BLaER1 (cell line): ENCODE measurements at regions not wholly inside any gene's neighbourhood (a gene's known extent, or its start where the extent isn't known, plus 50 kb on each side); places are given as distances from the start of the nearest gene placed in this dataset.

Experiments used
- H3K27ac ChIP-seq: shearing (Covaris generic); formaldehyde crosslinking; 2 replicates; pipeline ENCODE4 v1.8.1; 2022
- H3K27me3 ChIP-seq: shearing (Covaris generic); formaldehyde crosslinking; 2 replicates; pipeline ENCODE4 v1.8.1; 2022
- H3K36me3 ChIP-seq: shearing (Covaris generic); formaldehyde crosslinking; 2 replicates; pipeline ENCODE4 v1.8.1; 2022
- H3K4me1 ChIP-seq: shearing (Covaris generic); formaldehyde crosslinking; 2 replicates; pipeline ENCODE4 v1.8.1; 2022
- H3K4me2 ChIP-seq: shearing (Covaris generic); formaldehyde crosslinking; 2 replicates; pipeline ENCODE4 v1.8.1; 2022
- H3K4me3 ChIP-seq: shearing (Covaris generic); formaldehyde crosslinking; 2 replicates; pipeline ENCODE4 v1.8.1; 2022
- H3K9ac ChIP-seq: shearing (Covaris generic); formaldehyde crosslinking; 2 replicates; pipeline ENCODE4 v1.8.1; 2022
- H3K9me3 ChIP-seq: shearing (Covaris generic); formaldehyde crosslinking; 2 replicates; pipeline ENCODE4 v1.8.1; 2022
- H4K20me1 ChIP-seq: shearing (Covaris generic); formaldehyde crosslinking; 2 replicates; pipeline ENCODE4 v1.8.1; 2022
- Cebpa-rat ChIP-seq: shearing (Covaris generic); IDR thresholded peaks from 2 replicates; pipeline ENCODE4 v1.8.1; 2022

DNA sequence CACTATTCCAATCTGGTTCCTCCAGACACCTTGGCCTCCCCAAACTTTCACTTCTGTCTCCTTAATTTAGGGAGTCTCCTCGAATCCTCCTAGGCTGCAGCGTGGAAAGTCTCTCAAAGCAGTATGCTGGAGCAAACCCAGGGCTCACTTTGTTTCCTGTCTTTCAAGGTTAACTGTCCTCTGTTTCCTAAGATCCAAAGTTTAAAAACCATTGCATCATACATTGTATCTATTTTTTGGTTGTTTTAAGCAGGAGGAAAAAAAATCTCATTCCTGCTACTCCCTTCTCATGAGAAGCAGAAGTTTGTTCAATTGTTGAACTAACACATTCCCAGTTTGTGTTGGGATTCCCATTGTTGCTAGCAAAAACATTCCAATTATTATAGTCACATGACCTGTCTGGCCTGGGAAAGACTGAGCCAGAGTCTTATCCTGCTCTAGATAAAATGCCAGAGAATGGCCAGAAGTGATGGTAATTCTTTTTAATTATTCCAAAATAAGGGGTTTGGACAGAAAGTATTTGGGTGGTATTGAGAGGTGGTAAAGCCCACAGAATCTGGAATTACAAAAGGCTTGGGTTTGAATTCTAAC lies 67.3 kb downstream of the HSPB8 start:
- H3K4me1 ChIP-seq = no peaks in the 10 kb centered on the region
- no peaks in the 10 kb centered on the region for H4K20me1 ChIP-seq
- TF ChIP-seq Cebpa-rat = no peak
- H3K9ac ChIP-seq = no peak overlapping the region
- H3K4me3 ChIP-seq = no peak overlapping the region
- no peaks in the 10 kb centered on the region for H3K36me3 ChIP-seq
- H3K27ac ChIP-seq = no peak overlapping the region
- H3K9me3 ChIP-seq = peaks cover 4% of the 10 kb centered on the region; the same call in 1 of the 2 replicates
- no peaks in the 10 kb centered on the region for H3K27me3 ChIP-seq
- no peak overlapping the region for H3K4me2 ChIP-seq

- no peaks in the 10 kb centered on the region for H4K20me1 ChIP-seq
- no peak overlapping the region for H3K9ac ChIP-seq
- no peak overlapping the region for H3K4me2 ChIP-seq
- no peaks in the 10 kb centered on the region for H3K27me3 ChIP-seq
- no peak for TF ChIP-seq Cebpa-rat
- no peaks in the 10 kb centered on the region for H3K36me3 ChIP-seq
- H3K4me3 ChIP-seq = no peak overlapping the region
- H3K4me1 ChIP-seq = no peaks in the 10 kb centered on the region
- peaks cover 4% of the 10 kb centered on the region; the same call in 1 of the 2 replicates for H3K9me3 ChIP-seq
- H3K27ac ChIP-seq = no peak overlapping the region
These were observed 68.4 kb downstream of the HSPB8 start for GRCh38 chr12:119247007-119247719.

DNA sequence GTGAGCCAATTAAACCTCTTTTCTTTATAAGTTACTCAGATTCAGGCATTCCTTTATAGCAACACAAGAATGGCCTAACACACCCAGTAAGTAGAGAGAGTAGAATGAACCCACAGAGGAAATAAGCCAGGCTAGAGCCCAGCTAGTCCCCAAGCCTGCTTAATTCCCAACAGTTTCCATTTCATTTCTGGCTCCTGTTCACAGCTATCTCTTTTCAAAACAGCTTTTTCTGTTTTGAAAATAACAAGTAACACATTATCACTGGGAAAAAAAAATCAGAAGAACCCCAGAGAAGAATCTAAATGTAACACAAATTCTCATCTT lies 69.0 kb downstream of the HSPB8 start:
- Histone ChIP-seq H4K20me1 (no peaks in the 10 kb centered on the region), H3K9me3 (peaks cover 4% of the 10 kb centered on the region; the same call in 1 of the 2 replicates), H3K27ac (no peak overlapping the region), H3K9ac (no peak overlapping the region), H3K4me3 (no peak overlapping the region), H3K36me3 (no peaks in the 10 kb centered on the region), H3K4me1 (no peaks in the 10 kb centered on the region), H3K27me3 (no peaks in the 10 kb centered on the region), H3K4me2 (no peak overlapping the region)
- TF ChIP-seq Cebpa-rat = no peak

- no peak overlapping the region for H3K27ac ChIP-seq
- no peak overlapping the region for H3K9ac ChIP-seq
- TF ChIP-seq Cebpa-rat = no peak
- H3K27me3 ChIP-seq = no peaks in the 10 kb centered on the region
- no peaks in the 10 kb centered on the region for H4K20me1 ChIP-seq
- no peak overlapping the region for H3K4me2 ChIP-seq
- H3K9me3 ChIP-seq = peaks cover 4% of the 10 kb centered on the region; the same call in 1 of the 2 replicates
- no peaks in the 10 kb centered on the region for H3K36me3 ChIP-seq
- H3K4me3 ChIP-seq = no peak overlapping the region
- H3K4me1 ChIP-seq = no peaks in the 10 kb centered on the region
These were observed 70.8 kb downstream of the HSPB8 start for GRCh38 chr12:119249383-119250155.

DNA sequence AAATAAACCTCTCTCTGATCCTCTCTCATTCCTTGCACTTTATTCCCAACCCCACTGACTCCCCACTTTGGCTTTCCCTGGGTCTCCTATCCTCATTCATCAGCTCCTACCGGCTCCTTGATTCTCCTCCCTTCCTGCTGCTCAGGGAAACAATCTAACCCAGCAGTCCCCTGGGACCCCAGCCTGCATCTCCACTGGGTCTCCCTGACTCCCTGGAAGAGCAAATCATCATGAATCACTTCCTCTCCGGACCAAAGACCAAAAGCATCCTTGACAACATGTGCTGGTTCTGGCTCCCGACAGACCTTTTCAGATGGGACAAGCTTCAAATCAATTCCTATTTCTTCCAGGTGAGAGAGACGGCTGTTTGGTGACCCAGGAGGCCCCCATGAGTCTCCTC lies 76.6 kb downstream of the HSPB8 start:
- peaks cover 53% of the 10 kb centered on the region for H3K4me1 ChIP-seq
- no peak for TF ChIP-seq Cebpa-rat
- H3K4me3 ChIP-seq = no peak overlapping the region
- H3K9ac ChIP-seq = no peak overlapping the region
- no peak overlapping the region for H3K27ac ChIP-seq
- no peaks in the 10 kb centered on the region for H3K36me3 ChIP-seq
- no peaks in the 10 kb centered on the region for H4K20me1 ChIP-seq
- H3K4me2 ChIP-seq = peak overlapping the region; percentile 49
- H3K9me3 ChIP-seq = peaks cover 6% of the 10 kb centered on the region; the same call in 1 of the 2 replicates
- no peaks in the 10 kb centered on the region for H3K27me3 ChIP-seq

GRCh38 chr12:119258149-119258548 lies 76.4 kb upstream of the CCDC60 start:
- H3K4me2 ChIP-seq = peak overlapping the region; percentile 75
- H3K9ac ChIP-seq = no peak overlapping the region
- no peaks in the 10 kb centered on the region for H4K20me1 ChIP-seq
- H3K4me3 ChIP-seq = no peak overlapping the region
- H3K36me3 ChIP-seq = no peaks in the 10 kb centered on the region
- TF ChIP-seq Cebpa-rat = peak; percentile 73; the same call in 1 of the 2 replicates
- no peaks in the 10 kb centered on the region for H3K27me3 ChIP-seq
- peaks cover 59% of the 10 kb centered on the region for H3K4me1 ChIP-seq
- peak overlapping the region; percentile 76 for H3K27ac ChIP-seq
- H3K9me3 ChIP-seq = peaks cover 26% of the 10 kb centered on the region

DNA sequence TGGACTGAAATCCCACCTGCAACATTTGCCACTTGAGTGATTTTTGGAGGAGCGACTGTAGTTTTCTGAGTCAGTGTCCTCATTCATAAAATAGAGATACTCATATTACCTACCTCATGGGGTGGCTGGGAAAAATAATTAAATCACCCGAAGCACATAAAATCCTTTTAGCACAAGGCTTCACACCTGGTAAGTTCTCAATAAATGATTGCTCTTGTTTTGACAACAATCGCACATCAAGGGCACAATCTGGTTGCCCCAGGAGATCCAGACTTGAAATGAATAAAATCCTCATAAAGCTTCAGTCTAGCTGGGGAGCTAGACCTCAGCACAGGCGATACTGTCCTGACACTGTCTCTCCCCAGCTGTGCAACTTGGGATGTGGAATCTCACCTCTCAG lies 76.0 kb upstream of the CCDC60 start:
- Histone ChIP-seq H3K9ac (peak overlapping the region; percentile 15; the same call in 1 of the 2 replicates), H3K27ac (peak overlapping the region; percentile 76), H4K20me1 (no peaks in the 10 kb centered on the region)

GRCh38 chr12:119259484-119259883 lies 75.0 kb upstream of the CCDC60 start:
- peaks cover 59% of the 10 kb centered on the region for H3K4me1 ChIP-seq
- H3K4me3 ChIP-seq = peak overlapping the region; percentile 16; the same call in 1 of the 2 replicates
- peak overlapping the region; percentile 76 for H3K27ac ChIP-seq
- H4K20me1 ChIP-seq = no peaks in the 10 kb centered on the region
- H3K27me3 ChIP-seq = no peaks in the 10 kb centered on the region
- no peak for TF ChIP-seq Cebpa-rat
- peaks cover 26% of the 10 kb centered on the region for H3K9me3 ChIP-seq
- 0 out of 2 replicates have a peak overlapping the region, but pooled peaks have one; percentile 51 for H3K9ac ChIP-seq
- H3K36me3 ChIP-seq = no peaks in the 10 kb centered on the region
- peak overlapping the region; percentile 75 for H3K4me2 ChIP-seq

More for the DNA sequence above, 76.0 kb upstream of the CCDC60 start:
- peaks cover 59% of the 10 kb centered on the region for H3K4me1 ChIP-seq
- peak overlapping the region; percentile 75 for H3K4me2 ChIP-seq
- H3K9me3 ChIP-seq = peaks cover 26% of the 10 kb centered on the region
- no peak overlapping the region for H3K4me3 ChIP-seq
- no peaks in the 10 kb centered on the region for H3K36me3 ChIP-seq
- TF ChIP-seq Cebpa-rat = no peak
- no peaks in the 10 kb centered on the region for H3K27me3 ChIP-seq

GRCh38 chr12:119262388-119262787 lies 72.1 kb upstream of the CCDC60 start:
- Histone ChIP-seq H3K9ac (no peak overlapping the region), H3K4me1 (peaks cover 35% of the 10 kb centered on the region), H3K27me3 (no peaks in the 10 kb centered on the region), H3K4me3 (no peak overlapping the region), H3K36me3 (no peaks in the 10 kb centered on the region), H3K4me2 (no peak overlapping the region), H3K9me3 (peaks cover 38% of the 10 kb centered on the region), H4K20me1 (no peaks in the 10 kb centered on the region), H3K27ac (no peak overlapping the region)
- no peak for TF ChIP-seq Cebpa-rat

GRCh38 chr12:119263466-119263865 lies 71.1 kb upstream of the CCDC60 start:
- H4K20me1 ChIP-seq = no peaks in the 10 kb centered on the region

More at GRCh38 chr12:119263466-119263865, 71.1 kb upstream of the CCDC60 start:
- Histone ChIP-seq H3K9me3 (peaks cover 49% of the 10 kb centered on the region), H3K36me3 (no peaks in the 10 kb centered on the region), H3K27me3 (no peaks in the 10 kb centered on the region), H3K9ac (no peak overlapping the region), H3K4me3 (no peak overlapping the region), H3K4me2 (no peak overlapping the region), H3K27ac (no peak overlapping the region), H3K4me1 (peaks cover 24% of the 10 kb centered on the region)
- TF ChIP-seq Cebpa-rat = no peak
